HCT116 (cell line): ENCODE measurements at regions not wholly inside any gene's neighbourhood (a gene's known extent, or its start where the extent isn't known, plus 50 kb on each side); places are given as distances from the start of the nearest gene placed in this dataset.
"Not testable (repeated sequence)": the region's sequence is repeated elsewhere in the genome, so short reads cannot be mapped to it uniquely, and the experiment has no call there.

ENCODE experiments used
- ATAC-seq: fragments of 200-7000 bp; cut with Tn5 transposase; 2 replicates; pipeline ENCODE4 v1.9.1; 2020; ENCODE audit warnings: mild to moderate bottlenecking, moderate library complexity
- BruUV-seq: library from RNA; stranded (reverse); fragments of 400-500 nt; replicated peaks from 2 replicates; lab custom pipeline; 2021; lab: Mats Ljungman, UMichigan
- CTCF ChIA-PET: fragments of 300-600 bp; sonication (Branson Sonifier 250); formaldehyde crosslinking; loops from one replicate; lab custom pipeline; 2021; ENCODE audit warnings: antibody characterized with exemption; lab: Charles Lee
- POLR2A ChIA-PET: fragments of 300-600, 350-600 bp; sonication (Branson Sonifier 250); formaldehyde crosslinking; loops from one replicate; lab custom pipeline; 2021; ENCODE audit warnings: antibody characterized with exemption; lab: Charles Lee
- RAD21 ChIA-PET, 2 experiments: fragments of 300-600 bp; sonication (Branson Sonifier 250); formaldehyde crosslinking; loops; one replicate each; lab custom pipeline; 2023; ENCODE audit warnings: low total read pairs in 2 of 2; ENCODE audit not compliant: uncharacterized antibody in 2 of 2, unreplicated experiment in 2 of 2, low non-redundant PET in 1 of 2; lab: Charles Lee
- DNase-seq: peaks from one replicate; pipeline ENCODE4 v3.0.0-alpha.2; 2010; ENCODE audit warnings: low read depth, low spot score
- H2AFZ ChIP-seq: fragments of 200-600 bp; shearing (Covaris generic), sonication (generic); 2 replicates; pipeline ENCODE4 v1.6.1; 2017; ENCODE audit warnings: low read depth, mixed run types, mixed read lengths, antibody characterized with exemption, low read length; ENCODE audit not compliant: poor library complexity, severe bottlenecking
- H3K27ac ChIP-seq: 2 replicates; pipeline ENCODE4 v1.5.1; 2012; ENCODE audit warnings: low read depth, low read length
- H3K27me3 ChIP-seq: fragments of 200-600 bp; sonication (generic); 2 replicates; pipeline ENCODE4 v1.6.1; 2016; ENCODE audit warnings: mixed run types, low read length, mixed read lengths; ENCODE audit not compliant: insufficient read depth
- H3K36me3 ChIP-seq, 2 experiments: fragments of 200-500 bp in 1 of 2; fragments of 200-600 bp in 1 of 2; sonication (Bioruptor generic) in 1 of 2; sonication (generic) in 1 of 2; 2 replicates each; pipeline versions ENCODE4 v1.5.1 to v1.6.1; 2014 to 2016; ENCODE audit warnings: low read length in 2 of 2, inconsistent platforms in 1 of 2, mixed read lengths in 1 of 2, mixed run types in 1 of 2; ENCODE audit not compliant: insufficient read depth in 2 of 2, control insufficient read depth in 1 of 2
- H3K4me1 ChIP-seq, 2 experiments: fragments of 200-600 bp in 1 of 2; sonication (generic) in 1 of 2; 2 replicates each; pipeline versions ENCODE4 v1.5.1 to v1.6.1; 2012 to 2017; ENCODE audit warnings: low read length in 2 of 2, inconsistent platforms in 1 of 2, mild to moderate bottlenecking in 1 of 2, mixed read lengths in 1 of 2, mixed run types in 1 of 2, moderate library complexity in 1 of 2; ENCODE audit not compliant: insufficient read depth in 2 of 2, control insufficient read depth in 1 of 2
- H3K4me2 ChIP-seq: fragments of 200-600 bp; sonication (generic); 2 replicates; pipeline ENCODE4 v1.6.1; 2017; ENCODE audit warnings: mixed run types, low read length, mixed read lengths
- H3K4me3 ChIP-seq, 2 experiments: fragments of 200-600 bp in 1 of 2; sonication (generic) in 1 of 2; replicated peaks in 1 of 2; 2 replicates each; pipeline ENCODE4 v1.5.1; 2011 to 2016; ENCODE audit warnings: low read length in 2 of 2, control low read depth in 1 of 2, low read depth in 1 of 2, mild to moderate bottlenecking in 1 of 2, mixed read lengths in 1 of 2, mixed run types in 1 of 2
- H3K79me2 ChIP-seq: fragments of 200-600 bp; sonication (generic); 2 replicates; pipeline ENCODE4 v1.6.1; 2017; ENCODE audit warnings: mild to moderate bottlenecking, mixed run types, low read length, moderate library complexity, mixed read lengths; ENCODE audit not compliant: insufficient read depth
- H3K9ac ChIP-seq: fragments of 200-600 bp; sonication (generic); 2 replicates; pipeline ENCODE4 v1.6.1; 2016; ENCODE audit warnings: low read length, mixed read lengths
- H3K9me2 ChIP-seq: fragments of 200-600 bp; sonication (generic), shearing (Covaris generic); 2 replicates; pipeline ENCODE4 v1.6.1; 2017; ENCODE audit warnings: mixed run types, mild to moderate bottlenecking, moderate library complexity; ENCODE audit not compliant: insufficient read depth
- H3K9me3 ChIP-seq, 2 experiments: fragments of 200-500 bp in 1 of 2; fragments of 200-600 bp in 1 of 2; sonication (Bioruptor generic) in 1 of 2; sonication (generic) in 1 of 2; 2 replicates each; pipeline ENCODE4 v1.6.1; 2014 to 2017; ENCODE audit warnings: low read length in 2 of 2, mixed read lengths in 2 of 2, inconsistent platforms in 1 of 2, low read depth in 1 of 2, mild to moderate bottlenecking in 1 of 2, mixed run types in 1 of 2, moderate library complexity in 1 of 2; ENCODE audit not compliant: control insufficient read depth in 1 of 2, insufficient read depth in 1 of 2
- H4K20me1 ChIP-seq: fragments of 200-600 bp; sonication (generic), shearing (Covaris generic); 2 replicates; pipeline ENCODE4 v1.6.1; 2017; ENCODE audit warnings: mixed run types, mild to moderate bottlenecking, moderate library complexity; ENCODE audit not compliant: insufficient read depth
- intact Hi-C: fragments of 100-400 bp; cut with micrococcal nuclease; formaldehyde crosslinking; loops from 2 replicates; pipeline ENCODE4 v1.10.0; 2022

- H4K20me1 ChIP-seq, POLR2A ChIA-PET, intact Hi-C loops, H3K9me2 ChIP-seq, H3K36me3 ChIP-seq, H3K9me3 ChIP-seq, H3K27me3 ChIP-seq, H3K27ac ChIP-seq, H3K4me3 ChIP-seq, RAD21 ChIA-PET, H3K9ac ChIP-seq, BruUV-seq, H3K4me1 ChIP-seq, H3K79me2 ChIP-seq, DNase-seq, CTCF ChIA-PET, H2AFZ ChIP-seq, ATAC-seq, H3K4me2 ChIP-seq: not testable (repeated sequence)
Measured at GRCh38 chr7:153964481-153965112, 87.6 kb upstream of the DPP6 start.

DNA sequence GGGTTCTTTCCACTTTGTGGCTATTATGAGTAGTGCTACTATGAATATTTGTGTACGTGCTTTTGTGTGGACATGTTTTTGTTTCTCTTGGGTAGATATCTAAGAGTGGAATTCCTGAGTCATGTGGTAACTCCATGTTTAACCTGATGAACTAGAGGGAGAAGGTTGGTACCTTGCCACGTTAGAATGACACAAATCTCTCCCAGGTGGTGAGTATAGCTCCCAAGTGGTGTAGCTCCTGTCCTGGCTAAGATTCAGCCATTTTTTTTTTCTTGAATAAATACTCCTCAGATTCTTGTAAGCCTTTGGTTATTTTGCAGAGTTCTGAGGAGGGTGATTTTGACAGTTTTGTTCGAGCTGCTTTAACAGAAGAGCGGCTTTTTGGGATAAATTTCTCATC is 83.2 kb upstream of the DPP6 start:
- POLR2A ChIA-PET, ATAC-seq, BruUV-seq: not testable (repeated sequence)

GRCh38 chr7:153974603-153975002 is 77.6 kb upstream of the DPP6 start:
- H3K9me3 ChIP-seq, H2AFZ ChIP-seq, CTCF ChIA-PET, H3K79me2 ChIP-seq, H3K9ac ChIP-seq, H3K27ac ChIP-seq, ATAC-seq, H3K36me3 ChIP-seq, H3K4me1 ChIP-seq, H3K4me2 ChIP-seq, intact Hi-C loops, RAD21 ChIA-PET, DNase-seq, BruUV-seq, H4K20me1 ChIP-seq, POLR2A ChIA-PET, H3K27me3 ChIP-seq, H3K4me3 ChIP-seq, H3K9me2 ChIP-seq: not testable (repeated sequence)

More for the DNA sequence above, 83.2 kb upstream of the DPP6 start:
- DNase-seq, H3K4me1 ChIP-seq, RAD21 ChIA-PET, H3K79me2 ChIP-seq, H2AFZ ChIP-seq, H3K36me3 ChIP-seq, H4K20me1 ChIP-seq, CTCF ChIA-PET, intact Hi-C loops, H3K9me2 ChIP-seq, H3K9ac ChIP-seq, H3K4me2 ChIP-seq, H3K27ac ChIP-seq, H3K4me3 ChIP-seq, H3K9me3 ChIP-seq, H3K27me3 ChIP-seq: not testable (repeated sequence)

- H3K27me3 ChIP-seq, BruUV-seq, ATAC-seq, H3K9me3 ChIP-seq, H3K27ac ChIP-seq, H3K4me3 ChIP-seq, RAD21 ChIA-PET, H3K79me2 ChIP-seq, CTCF ChIA-PET, H3K4me2 ChIP-seq, H3K36me3 ChIP-seq, H4K20me1 ChIP-seq, H3K9me2 ChIP-seq, H3K4me1 ChIP-seq, H3K9ac ChIP-seq, H2AFZ ChIP-seq, POLR2A ChIA-PET, intact Hi-C loops, DNase-seq: not testable (repeated sequence)
Measured at GRCh38 chr7:153976745-153977144, 75.5 kb upstream of the DPP6 start.
